Astrocyte of the cerebellum (primary cell): ENCODE measurements at regions not wholly inside any gene's neighbourhood (a gene's known extent, or its start where the extent isn't known, plus 50 kb on each side); places are given as distances from the start of the nearest gene placed in this dataset.

ENCODE experiments used
- DNase-seq: peaks from one replicate; pipeline ENCODE4 v3.0.0-alpha.2; 2011; ENCODE audit warnings: low read depth
- H3K4me3 ChIP-seq: 2 replicates; pipeline ENCODE4 v1.5.1; 2011; ENCODE audit warnings: mild to moderate bottlenecking, low read depth, low read length, moderate library complexity
- CTCF ChIP-seq: IDR thresholded peaks from 2 replicates; pipeline ENCODE4 v1.5.1; 2012; ENCODE audit warnings: low read length, low read depth, moderate library complexity, mild to moderate bottlenecking; ENCODE audit errors: missing control alignments
- in situ Hi-C: cut with HindIII; loops from 2 replicates; pipeline ENCODE4 v1.10.0; 2017; ENCODE audit warnings: low sequenced_read_pairs

GRCh38 chr9:81363916-81364480 is 325.3 kb downstream of the TLE1 start:
- TF ChIP-seq CTCF, result no peak
- in situ Hi-C loops, result no loop called here
- DNase-seq, result no peak
- no peak overlapping the region for H3K4me3 ChIP-seq

DNA sequence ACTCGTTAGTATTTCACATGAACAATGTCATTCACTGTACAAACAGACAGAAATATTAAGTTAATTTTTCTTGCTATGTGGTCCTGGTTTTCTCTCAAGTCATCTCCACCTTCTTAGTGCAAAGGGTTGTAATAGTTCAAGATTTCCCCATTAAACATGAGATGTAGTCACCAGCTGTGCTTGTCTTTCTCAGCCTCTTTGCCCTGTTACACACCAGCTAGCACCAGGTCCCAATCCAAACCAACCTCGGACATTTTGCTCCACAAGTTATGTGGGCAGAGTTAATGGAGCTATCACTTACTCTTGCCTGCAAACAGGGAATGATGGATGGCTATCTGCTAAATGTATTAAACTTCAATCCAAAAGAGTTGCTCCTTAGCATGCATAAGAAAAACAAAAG is 328.1 kb downstream of the TLE1 start:
- in situ Hi-C loops, result no loop called here
- no peak for TF ChIP-seq CTCF
- no peak overlapping the region for H3K4me3 ChIP-seq
- DNase-seq, result no peak

- H3K4me3 ChIP-seq, result no peak overlapping the region
- in situ Hi-C loops, result no loop called here
- DNase-seq, result no peak
- no peak for TF ChIP-seq CTCF
Observed at GRCh38 chr9:81351166-81351565, 338.2 kb downstream of the TLE1 start.

DNA sequence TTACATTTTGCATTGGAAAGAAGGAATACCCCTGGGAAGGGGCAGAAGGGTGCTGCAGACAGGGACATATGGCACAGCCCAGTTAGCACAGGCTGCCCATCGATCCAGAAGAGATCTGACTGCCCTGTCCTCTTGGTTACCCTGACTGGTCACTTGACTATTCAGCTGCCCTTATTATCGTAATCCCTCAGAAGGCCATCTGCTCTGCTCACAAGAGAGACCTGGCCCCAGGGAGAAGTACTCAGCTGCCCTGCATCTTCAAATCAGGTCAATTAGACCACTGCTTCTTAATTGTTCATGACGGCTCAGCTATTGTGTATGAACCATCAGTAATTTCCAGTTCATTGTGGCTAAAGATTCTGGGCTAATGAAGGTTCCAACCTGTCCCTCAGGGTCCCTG is 345.0 kb downstream of the TLE1 start:
- DNase-seq, result no peak
- in situ Hi-C loops, result no loop called here
- TF ChIP-seq CTCF, result no peak
- no peak overlapping the region for H3K4me3 ChIP-seq

DNA sequence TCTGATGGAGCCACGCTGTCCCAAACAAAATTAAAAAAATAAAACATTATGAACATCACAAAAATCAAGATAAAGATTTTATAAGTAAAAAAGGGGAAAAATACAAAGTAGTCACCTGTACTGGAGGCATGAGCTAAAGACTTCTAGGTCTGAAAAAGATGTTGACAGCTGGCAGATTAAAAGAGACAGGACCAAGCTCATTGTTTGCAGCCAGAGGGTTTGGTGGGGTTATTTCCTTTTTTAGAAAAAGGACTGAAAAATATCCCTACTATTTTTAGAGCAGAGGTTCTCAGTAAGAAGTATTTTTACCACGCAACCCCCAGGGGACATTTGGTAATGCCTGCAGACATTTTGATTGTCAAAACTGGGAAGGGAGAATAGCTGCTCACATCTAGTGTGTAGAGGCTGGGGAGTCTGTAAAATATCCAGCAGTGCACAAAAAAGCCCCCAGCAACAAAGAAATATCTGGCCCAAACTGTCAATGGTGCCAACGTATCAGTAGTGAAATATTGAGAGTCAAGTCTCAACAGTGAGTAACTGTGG is 353.4 kb downstream of the TLE1 start:
- TF ChIP-seq CTCF, result no peak
- no peak overlapping the region for H3K4me3 ChIP-seq
- no peak for DNase-seq
- in situ Hi-C loops, result no loop called here

DNA sequence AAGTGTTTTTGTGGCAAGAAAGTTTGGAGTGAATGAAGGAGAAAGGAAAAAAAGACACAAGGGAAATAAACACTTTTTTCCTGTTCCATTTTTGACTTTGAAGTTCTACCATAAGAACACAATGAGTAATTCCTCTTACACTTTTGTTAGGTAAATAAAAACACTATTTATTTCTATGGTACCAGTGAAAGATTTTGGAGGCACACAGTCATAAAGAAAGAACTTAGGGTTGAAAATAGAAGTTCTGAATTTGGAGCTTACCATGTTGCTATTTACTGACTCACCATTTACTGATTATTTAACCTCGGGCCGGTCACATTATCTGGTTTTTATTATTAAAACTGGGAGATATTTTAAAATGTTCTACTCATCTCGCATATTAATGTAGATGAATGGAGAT is 367.8 kb downstream of the TLE1 start:
- no peak for TF ChIP-seq CTCF
- no peak for DNase-seq
- in situ Hi-C loops, result no loop called here
- H3K4me3 ChIP-seq, result no peak overlapping the region
